ENCODE measurements at regions not wholly inside any gene's neighbourhood (a gene's known extent, or its start where the extent isn't known, plus 50 kb on each side); places are given as distances from the start of the nearest gene placed in this dataset.

- TF ChIP-seq, protein P1, sequence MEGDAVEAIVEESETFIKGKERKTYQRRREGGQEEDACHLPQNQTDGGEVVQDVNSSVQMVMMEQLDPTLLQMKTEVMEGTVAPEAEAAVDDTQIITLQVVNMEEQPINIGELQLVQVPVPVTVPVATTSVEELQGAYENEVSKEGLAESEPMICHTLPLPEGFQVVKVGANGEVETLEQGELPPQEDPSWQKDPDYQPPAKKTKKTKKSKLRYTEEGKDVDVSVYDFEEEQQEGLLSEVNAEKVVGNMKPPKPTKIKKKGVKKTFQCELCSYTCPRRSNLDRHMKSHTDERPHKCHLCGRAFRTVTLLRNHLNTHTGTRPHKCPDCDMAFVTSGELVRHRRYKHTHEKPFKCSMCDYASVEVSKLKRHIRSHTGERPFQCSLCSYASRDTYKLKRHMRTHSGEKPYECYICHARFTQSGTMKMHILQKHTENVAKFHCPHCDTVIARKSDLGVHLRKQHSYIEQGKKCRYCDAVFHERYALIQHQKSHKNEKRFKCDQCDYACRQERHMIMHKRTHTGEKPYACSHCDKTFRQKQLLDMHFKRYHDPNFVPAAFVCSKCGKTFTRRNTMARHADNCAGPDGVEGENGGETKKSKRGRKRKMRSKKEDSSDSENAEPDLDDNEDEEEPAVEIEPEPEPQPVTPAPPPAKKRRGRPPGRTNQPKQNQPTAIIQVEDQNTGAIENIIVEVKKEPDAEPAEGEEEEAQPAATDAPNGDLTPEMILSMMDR (IDR thresholded peaks at IDR 0.05) = no peak
- TF ChIP-seq POLR2A (IDR thresholded peaks at IDR 0.05) (no peak), EP300 (IDR thresholded peaks at IDR 0.05) (no peak)
These were observed 263.4 kb downstream of the UQCRFS1 start for GRCh38 chr19:28949535-28949934.

Measured in sigmoid colon (tissue), 4 donors.